ENCODE measurements at regions not wholly inside any gene's neighbourhood (a gene's known extent, or its start where the extent isn't known, plus 50 kb on each side); places are given as distances from the start of the nearest gene placed in this dataset.

DNA sequence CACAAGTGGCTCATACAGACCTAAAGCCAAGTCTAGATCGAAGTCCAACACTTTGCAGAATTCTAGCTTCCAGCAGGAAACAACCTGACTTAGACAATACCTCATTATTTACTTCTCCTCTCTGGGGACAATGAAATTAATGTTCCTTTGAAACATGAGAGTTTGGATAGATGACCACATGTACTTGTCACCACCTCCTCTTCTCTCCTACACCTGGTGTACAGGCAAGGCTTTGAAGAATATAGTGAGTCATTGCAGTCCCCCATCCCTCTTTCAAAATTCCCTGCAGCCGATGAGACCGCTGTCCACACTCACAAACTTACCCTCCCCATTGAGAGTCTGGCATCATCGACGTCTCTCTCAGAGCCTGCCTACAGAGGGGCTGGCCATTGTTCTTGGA lies 189.0 kb upstream of the HES1 start:
- no peak for TF ChIP-seq CTCF (IDR thresholded peaks at IDR 0.05; ENCODE audit: extremely low read depth, insufficient read depth, missing control alignments)
- in situ Hi-C loops (cut with MboI; ENCODE audit: low pct_unique_long_range_greater_than_20kb, low sequenced_read_pairs, unreplicated experiment) = no loop called here
- no peak for DNase-seq (ENCODE audit: low spot score)

GRCh38 chr3:193947596-193947995 lies 188.4 kb upstream of the HES1 start:
- DNase-seq (ENCODE audit: low spot score) = no peak
- in situ Hi-C loops (cut with MboI; ENCODE audit: low pct_unique_long_range_greater_than_20kb, low sequenced_read_pairs, unreplicated experiment) = no loop called here
- no peak for TF ChIP-seq CTCF (IDR thresholded peaks at IDR 0.05; ENCODE audit: extremely low read depth, insufficient read depth, missing control alignments)

DNA sequence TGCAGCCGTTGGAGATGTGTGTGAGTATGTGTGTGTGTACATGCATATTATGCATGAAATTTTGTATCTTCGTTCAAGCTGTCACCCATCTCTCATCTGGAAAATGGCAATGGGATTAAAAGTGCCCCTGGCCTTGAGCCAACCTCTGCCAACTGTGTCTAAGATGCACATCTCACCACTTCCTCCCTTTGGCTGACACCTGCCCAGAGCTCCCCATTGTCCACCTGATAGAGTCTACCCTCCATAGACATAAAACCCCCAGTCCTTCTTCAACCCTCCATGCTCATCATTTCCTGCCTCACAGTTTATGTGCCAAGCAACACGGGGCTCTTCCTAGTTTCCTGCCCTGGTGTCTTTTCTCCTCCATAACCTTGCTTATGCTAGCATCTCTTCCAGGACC lies 187.5 kb upstream of the HES1 start:
- in situ Hi-C loops (cut with MboI; ENCODE audit: low pct_unique_long_range_greater_than_20kb, low sequenced_read_pairs, unreplicated experiment) = no loop called here
- no peak for DNase-seq (ENCODE audit: low spot score)
- TF ChIP-seq CTCF (IDR thresholded peaks at IDR 0.05; ENCODE audit: extremely low read depth, insufficient read depth, missing control alignments) = no peak

GRCh38 chr3:193951859-193952258 lies 184.1 kb upstream of the HES1 start:
- TF ChIP-seq CTCF (IDR thresholded peaks at IDR 0.05; ENCODE audit: extremely low read depth, insufficient read depth, missing control alignments) = no peak
- no peak for DNase-seq (ENCODE audit: low spot score)

DNA sequence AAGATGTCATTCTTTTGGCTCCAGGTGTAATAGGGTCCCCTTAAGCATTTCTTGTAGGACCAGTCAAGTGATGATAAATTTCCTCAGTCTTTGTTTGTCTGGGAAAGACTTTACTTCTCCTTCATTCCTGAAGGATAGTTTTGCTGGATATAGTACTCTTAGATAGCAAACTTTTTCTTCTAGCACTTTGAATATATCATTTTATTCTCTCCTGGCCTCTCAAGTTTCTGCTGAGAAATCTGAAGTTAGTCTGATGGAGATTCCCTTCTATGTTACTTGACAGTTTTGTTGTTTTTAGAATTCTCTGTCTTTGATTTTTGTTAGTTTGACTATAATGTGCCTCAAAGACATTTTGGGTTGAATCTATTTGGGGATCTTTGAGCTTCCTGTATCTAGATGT lies 181.2 kb upstream of the HES1 start:
- no peak for TF ChIP-seq CTCF (IDR thresholded peaks at IDR 0.05; ENCODE audit: extremely low read depth, insufficient read depth, missing control alignments)

More at GRCh38 chr3:193951859-193952258, 184.1 kb upstream of the HES1 start:
- in situ Hi-C loops (cut with MboI; ENCODE audit: low pct_unique_long_range_greater_than_20kb, low sequenced_read_pairs, unreplicated experiment) = no loop called here

DNA sequence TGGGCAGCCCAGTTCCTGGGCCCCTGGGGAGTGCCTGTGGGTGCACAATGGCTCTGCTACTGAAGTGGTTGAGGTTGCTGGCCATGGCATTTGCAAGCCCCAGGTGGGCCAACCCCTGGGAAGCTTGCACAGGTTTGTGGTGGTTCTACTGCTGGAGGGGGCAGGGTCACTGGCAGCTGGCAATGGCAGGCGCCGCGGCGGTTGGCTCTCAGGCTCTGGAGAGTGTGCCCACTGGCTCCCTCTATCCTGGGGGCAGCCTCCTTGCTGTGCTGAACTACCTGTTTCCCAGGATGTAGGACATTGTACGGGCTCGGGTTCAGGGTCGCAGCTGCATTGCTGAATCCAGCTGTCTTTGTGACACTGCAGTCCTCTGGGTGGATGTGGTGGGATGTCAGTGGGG lies 180.2 kb upstream of the HES1 start:
- DNase-seq (ENCODE audit: low spot score) = no peak
- in situ Hi-C loops (cut with MboI; ENCODE audit: low pct_unique_long_range_greater_than_20kb, low sequenced_read_pairs, unreplicated experiment) = no loop called here

More for the DNA sequence above, 181.2 kb upstream of the HES1 start:
- no peak for DNase-seq (ENCODE audit: low spot score)
- in situ Hi-C loops (cut with MboI; ENCODE audit: low pct_unique_long_range_greater_than_20kb, low sequenced_read_pairs, unreplicated experiment) = no loop called here

More for the DNA sequence above, 180.2 kb upstream of the HES1 start:
- TF ChIP-seq CTCF (IDR thresholded peaks at IDR 0.05; ENCODE audit: extremely low read depth, insufficient read depth, missing control alignments) = no peak

Measured in GM13977 (cell line).